ENCODE measurements at regions not wholly inside any gene's neighbourhood (a gene's known extent, or its start where the extent isn't known, plus 50 kb on each side); places are given as distances from the start of the nearest gene placed in this dataset.

- no peak overlapping the region for H2BK20ac ChIP-seq (ENCODE audit: low read depth, low read length)
- H2BK5ac ChIP-seq (ENCODE audit: low read depth, low read length, poor library complexity, severe bottlenecking) = no peak overlapping the region
- no peak overlapping the region for H3K9ac ChIP-seq (ENCODE audit: low read depth, low read length)
- no peak overlapping the region for H3K23ac ChIP-seq (ENCODE audit: low read depth, low read length)
- no peaks in the 10 kb centered on the region for H3K27me3 ChIP-seq (ENCODE audit: control insufficient read depth, insufficient read depth, low read length)
- H4K91ac ChIP-seq (ENCODE audit: insufficient read depth, low read depth, low read length) = no peak overlapping the region
- ATAC-seq (ENCODE audit: low read depth) (no peak), DNase-seq (no peak)
- WGBS, 2 experiments (ENCODE audit: extremely low coverage in 2 of 2, insufficient read length in 1 of 2) = no CpG with 5 or more reads among the region's 2 CpGs
- no peaks in the 10 kb centered on the region for H3K79me1 ChIP-seq (ENCODE audit: low read depth in 1 of 2, low read length in 2 of 2)
- dilution Hi-C loops (cut with HindIII; ENCODE audit: low sequenced_read_pairs, unreplicated experiment) (no loop called here), in situ Hi-C loops (cut with MboI; ENCODE audit: low sequenced_read_pairs) (no loop called here), intact Hi-C loops (cut with micrococcal nuclease) (no loop called here)
- H2AK5ac ChIP-seq (ENCODE audit: low read depth, low read length) = no peak overlapping the region
- POLR2A ChIA-PET (ENCODE audit: unreplicated experiment) = no interaction called here
- H3K27ac ChIP-seq (ENCODE audit: insufficient read depth, low read length) = no peak overlapping the region
- H3K4me2 ChIP-seq (ENCODE audit: low read depth, low read length) = no peak overlapping the region
- no peaks in the 10 kb centered on the region for H3K4me1 ChIP-seq (ENCODE audit: control insufficient read depth, insufficient read depth, low read length)
- TF ChIP-seq POLR2A (IDR thresholded peaks at IDR 0.05; ENCODE audit: low read depth, low read length) (no peak), MAFK (IDR thresholded peaks at IDR 0.05; ENCODE audit: low read depth, low read length) (no peak), MXI1 (IDR thresholded peaks at IDR 0.05; ENCODE audit: borderline replicate concordance, low read depth, low read length) (no peak), SMC3 (IDR thresholded peaks at IDR 0.05; ENCODE audit: low read depth, low read length) (no peak), CTCF (conservative IDR thresholded peaks at IDR 0.05; ENCODE audit: low read depth, low read length) (no peak), MAZ (IDR thresholded peaks at IDR 0.05; ENCODE audit: borderline replicate concordance, low read depth, low read length) (no peak)
- CTCF ChIA-PET = no interaction called here
- no peak overlapping the region for H4K8ac ChIP-seq (ENCODE audit: low read depth in 2 of 2, low read length in 2 of 2)
- no TSS peak for BruUV-seq (replicated peaks)
- H4K20me1 ChIP-seq (ENCODE audit: insufficient read depth, low read length) = no peaks in the 10 kb centered on the region
- peaks cover 15% of the 10 kb centered on the region for H3K9me3 ChIP-seq (ENCODE audit: control insufficient read depth, insufficient read depth, low read length)
- H3K36me3 ChIP-seq (ENCODE audit: control insufficient read depth, insufficient read depth, low read length) = no peaks in the 10 kb centered on the region
- H2AK9ac ChIP-seq (replicated peaks; ENCODE audit: low read depth, low read length, poor library complexity) = no peak overlapping the region
- H4K5ac ChIP-seq (ENCODE audit: low read depth, low read length) = no peak overlapping the region
- H3K4me3 ChIP-seq (ENCODE audit: insufficient read depth, low read depth, low read length) = no peak overlapping the region
- H2AFZ ChIP-seq (replicated peaks; ENCODE audit: low read length, poor library complexity) = no peak overlapping the region
- H3K14ac ChIP-seq (replicated peaks; ENCODE audit: low read depth, low read length) = no peak overlapping the region
- H3K56ac ChIP-seq (ENCODE audit: extremely low read depth, insufficient read depth, low read length) = no peak overlapping the region
- no peaks in the 10 kb centered on the region for H3K9me1 ChIP-seq (ENCODE audit: insufficient read depth, low read length)
- H3K18ac ChIP-seq (ENCODE audit: low read depth, low read length) = no peak overlapping the region
- no peak overlapping the region for H2BK120ac ChIP-seq (ENCODE audit: low read depth, low read length)
- H2BK15ac ChIP-seq (ENCODE audit: low read depth, low read length) = no peak overlapping the region
- H3K4ac ChIP-seq (ENCODE audit: low read depth, low read length) = no peak overlapping the region
Observed at GRCh38 chr20:16124491-16124890, 448.8 kb downstream of the KIF16B start.
